WTC11 (cell line): ENCODE measurements at regions not wholly inside any gene's neighbourhood (a gene's known extent, or its start where the extent isn't known, plus 50 kb on each side); places are given as distances from the start of the nearest gene placed in this dataset.

ENCODE experiments used
- ATAC-seq: fragments of 200-7000 bp; cut with Tn5 transposase; 2 replicates; pipeline ENCODE4 v1.10.0; 2021; ENCODE audit warnings: mild to moderate bottlenecking, moderate library complexity
- CTCF ChIA-PET: fragments of 300-600 bp; sonication (Branson Sonifier 250); formaldehyde crosslinking; loops from one replicate; lab custom pipeline; 2021; ENCODE audit warnings: antibody characterized with exemption; lab: Charles Lee
- POLR2A ChIA-PET: fragments of 350-600 bp; sonication (Branson Sonifier 250); formaldehyde crosslinking; loops from one replicate; lab custom pipeline; 2021; ENCODE audit warnings: antibody characterized with exemption; lab: Charles Lee
- DNase-seq: peaks from one replicate; pipeline ENCODE4 v3.0.0; 2021; ENCODE audit warnings: low spot score
- H3K27ac Mint-ChIP-seq: 2 replicates; pipeline ENCODE4 v1.8.0; 2021; ENCODE audit warnings: mixed read lengths
- H3K27me3 Mint-ChIP-seq: 2 replicates; pipeline ENCODE4 v1.8.0; 2021; ENCODE audit warnings: low read depth, mild to moderate bottlenecking, moderate library complexity, mixed read lengths
- H3K36me3 Mint-ChIP-seq: 2 replicates; pipeline ENCODE4 v1.8.0; 2021; ENCODE audit warnings: mixed read lengths
- H3K4me1 Mint-ChIP-seq: 2 replicates; pipeline ENCODE4 v1.8.0; 2022; ENCODE audit warnings: mixed read lengths
- H3K4me3 Mint-ChIP-seq: 2 replicates; pipeline ENCODE4 v1.8.0; 2021; ENCODE audit warnings: mild to moderate bottlenecking, moderate library complexity, mixed read lengths
- H3K9me3 Mint-ChIP-seq: 2 replicates; pipeline ENCODE4 v1.8.0; 2021; ENCODE audit warnings: mixed read lengths
- CREM ChIP-seq: sonication (generic); formaldehyde crosslinking; IDR thresholded peaks from 2 replicates; pipeline ENCODE4 v1.8.1; 2022; ENCODE audit warnings: mild to moderate bottlenecking, missing genetic modification reagents, moderate library complexity
- ELF4 ChIP-seq: sonication (generic); formaldehyde crosslinking; IDR thresholded peaks from 2 replicates; pipeline ENCODE4 v1.8.1; 2022; ENCODE audit warnings: low read depth, mild to moderate bottlenecking, moderate library complexity, missing genetic modification reagents
- EMX1 ChIP-seq: fragments of 250-450 bp; sonication (Bioruptor Pico); IDR thresholded peaks from 2 replicates; pipeline ENCODE4 v1.8.0; 2021; ENCODE audit warnings: mild to moderate bottlenecking
- FOXJ3 ChIP-seq: sonication (generic); formaldehyde crosslinking; IDR thresholded peaks from 2 replicates; pipeline ENCODE4 v1.9.0; 2021; ENCODE audit warnings: missing genetic modification reagents, mild to moderate bottlenecking, borderline replicate concordance
- FOXP1 ChIP-seq: sonication (generic); formaldehyde crosslinking; IDR thresholded peaks from 2 replicates; pipeline ENCODE4 v1.8.0; 2022; ENCODE audit warnings: missing genetic modification reagents, mild to moderate bottlenecking, moderate library complexity, borderline replicate concordance
- ZNF138 ChIP-seq: sonication (generic); formaldehyde crosslinking; conservative IDR thresholded peaks from 2 replicates; pipeline ENCODE4 v1.8.1; 2022; ENCODE audit warnings: mild to moderate bottlenecking, moderate library complexity, missing genetic modification reagents
- TF ChIP-seq, protein P1 (sequence below): sonication (generic); formaldehyde crosslinking; conservative IDR thresholded peaks from 2 replicates; pipeline ENCODE4 v1.8.1; 2022; ENCODE audit warnings: mild to moderate bottlenecking, missing genetic modification reagents
- TF ChIP-seq, protein P2 (sequence below): sonication (generic); formaldehyde crosslinking; IDR thresholded peaks from 2 replicates; pipeline ENCODE4 v1.8.0; 2022; ENCODE audit warnings: mild to moderate bottlenecking, missing genetic modification reagents
- TF ChIP-seq, protein P3 (sequence below): sonication (generic); formaldehyde crosslinking; IDR thresholded peaks from 2 replicates; pipeline ENCODE4 v1.8.1; 2023; ENCODE audit warnings: mild to moderate bottlenecking, missing genetic modification reagents, borderline replicate concordance
- TF ChIP-seq, protein P4 (sequence below): sonication (generic); formaldehyde crosslinking; IDR thresholded peaks from 2 replicates; pipeline ENCODE4 v1.8.1; 2022; ENCODE audit warnings: missing genetic modification reagents, borderline replicate concordance
- TF ChIP-seq, protein P5 (sequence below): sonication (generic); formaldehyde crosslinking; IDR thresholded peaks from 2 replicates; pipeline ENCODE4 v1.8.1; 2023; ENCODE audit warnings: mild to moderate bottlenecking, missing genetic modification reagents
- TF ChIP-seq, protein P6 (sequence below): sonication (generic); formaldehyde crosslinking; IDR thresholded peaks from 2 replicates; pipeline ENCODE4 v1.8.0; 2023; ENCODE audit warnings: mild to moderate bottlenecking, missing genetic modification reagents
- TF ChIP-seq, protein P7 (sequence below): fragments of 250-450 bp; sonication (Bioruptor Pico); IDR thresholded peaks from 2 replicates; pipeline ENCODE4 v1.9.0; 2021; ENCODE audit warnings: mild to moderate bottlenecking, borderline replicate concordance

DNA sequence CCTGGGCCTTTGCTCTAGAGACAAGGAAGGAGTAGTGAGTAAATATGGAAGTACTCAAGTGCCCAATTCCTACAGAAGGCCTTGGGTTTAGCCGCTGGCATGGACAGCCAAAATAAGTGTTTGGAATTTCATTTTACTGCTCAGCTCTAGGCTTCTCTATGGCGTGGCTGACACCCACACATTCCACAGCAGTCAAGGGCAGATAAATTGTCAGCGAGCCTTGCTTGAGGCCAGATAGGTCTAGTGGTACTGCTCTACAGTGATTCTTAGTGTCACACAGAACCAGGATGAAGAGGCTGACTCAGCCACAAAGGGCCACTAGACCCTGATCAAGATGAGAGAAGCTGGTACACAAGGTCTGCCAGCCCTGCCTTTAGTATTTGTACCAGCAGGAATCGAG, 111.0 kb upstream of the NFIB start:
- POLR2A ChIA-PET, result interaction anchor here (1.4 kb wide), 1 partner anchor 268 kb away, joined by 5 read pairs; the partner anchor contains the start of gene ZDHHC21
- DNase-seq (no peak), ATAC-seq (no peak)
- Mint-ChIP-seq H3K36me3 (no peaks in the 10 kb centered on the region), H3K27me3 (no peaks in the 10 kb centered on the region), H3K4me3 (no peak overlapping the region), H3K9me3 (no peaks in the 10 kb centered on the region), H3K4me1 (peaks cover 55% of the 10 kb centered on the region), H3K27ac (0 out of 2 replicates have a peak overlapping the region, but pooled peaks have one; percentile 13)
- TF ChIP-seq, protein P1, sequence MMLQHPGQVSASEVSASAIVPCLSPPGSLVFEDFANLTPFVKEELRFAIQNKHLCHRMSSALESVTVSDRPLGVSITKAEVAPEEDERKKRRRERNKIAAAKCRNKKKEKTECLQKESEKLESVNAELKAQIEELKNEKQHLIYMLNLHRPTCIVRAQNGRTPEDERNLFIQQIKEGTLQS (CRISPR knock-in tag), result no peak
- TF ChIP-seq EMX1 (CRISPR knock-in tag), result no peak
- TF ChIP-seq, protein P2, sequence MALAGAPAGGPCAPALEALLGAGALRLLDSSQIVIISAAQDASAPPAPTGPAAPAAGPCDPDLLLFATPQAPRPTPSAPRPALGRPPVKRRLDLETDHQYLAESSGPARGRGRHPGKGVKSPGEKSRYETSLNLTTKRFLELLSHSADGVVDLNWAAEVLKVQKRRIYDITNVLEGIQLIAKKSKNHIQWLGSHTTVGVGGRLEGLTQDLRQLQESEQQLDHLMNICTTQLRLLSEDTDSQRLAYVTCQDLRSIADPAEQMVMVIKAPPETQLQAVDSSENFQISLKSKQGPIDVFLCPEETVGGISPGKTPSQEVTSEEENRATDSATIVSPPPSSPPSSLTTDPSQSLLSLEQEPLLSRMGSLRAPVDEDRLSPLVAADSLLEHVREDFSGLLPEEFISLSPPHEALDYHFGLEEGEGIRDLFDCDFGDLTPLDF (CRISPR knock-in tag), result no peak
- TF ChIP-seq CREM, result no peak
- TF ChIP-seq, protein P3, sequence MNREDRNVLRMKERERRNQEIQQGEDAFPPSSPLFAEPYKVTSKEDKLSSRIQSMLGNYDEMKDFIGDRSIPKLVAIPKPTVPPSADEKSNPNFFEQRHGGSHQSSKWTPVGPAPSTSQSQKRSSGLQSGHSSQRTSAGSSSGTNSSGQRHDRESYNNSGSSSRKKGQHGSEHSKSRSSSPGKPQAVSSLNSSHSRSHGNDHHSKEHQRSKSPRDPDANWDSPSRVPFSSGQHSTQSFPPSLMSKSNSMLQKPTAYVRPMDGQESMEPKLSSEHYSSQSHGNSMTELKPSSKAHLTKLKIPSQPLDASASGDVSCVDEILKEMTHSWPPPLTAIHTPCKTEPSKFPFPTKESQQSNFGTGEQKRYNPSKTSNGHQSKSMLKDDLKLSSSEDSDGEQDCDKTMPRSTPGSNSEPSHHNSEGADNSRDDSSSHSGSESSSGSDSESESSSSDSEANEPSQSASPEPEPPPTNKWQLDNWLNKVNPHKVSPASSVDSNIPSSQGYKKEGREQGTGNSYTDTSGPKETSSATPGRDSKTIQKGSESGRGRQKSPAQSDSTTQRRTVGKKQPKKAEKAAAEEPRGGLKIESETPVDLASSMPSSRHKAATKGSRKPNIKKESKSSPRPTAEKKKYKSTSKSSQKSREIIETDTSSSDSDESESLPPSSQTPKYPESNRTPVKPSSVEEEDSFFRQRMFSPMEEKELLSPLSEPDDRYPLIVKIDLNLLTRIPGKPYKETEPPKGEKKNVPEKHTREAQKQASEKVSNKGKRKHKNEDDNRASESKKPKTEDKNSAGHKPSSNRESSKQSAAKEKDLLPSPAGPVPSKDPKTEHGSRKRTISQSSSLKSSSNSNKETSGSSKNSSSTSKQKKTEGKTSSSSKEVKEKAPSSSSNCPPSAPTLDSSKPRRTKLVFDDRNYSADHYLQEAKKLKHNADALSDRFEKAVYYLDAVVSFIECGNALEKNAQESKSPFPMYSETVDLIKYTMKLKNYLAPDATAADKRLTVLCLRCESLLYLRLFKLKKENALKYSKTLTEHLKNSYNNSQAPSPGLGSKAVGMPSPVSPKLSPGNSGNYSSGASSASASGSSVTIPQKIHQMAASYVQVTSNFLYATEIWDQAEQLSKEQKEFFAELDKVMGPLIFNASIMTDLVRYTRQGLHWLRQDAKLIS (CRISPR knock-in tag), result no peak
- no peak for TF ChIP-seq ZNF138 (CRISPR knock-in tag)
- TF ChIP-seq FOXP1 (CRISPR knock-in tag), result no peak
- TF ChIP-seq, protein P4, sequence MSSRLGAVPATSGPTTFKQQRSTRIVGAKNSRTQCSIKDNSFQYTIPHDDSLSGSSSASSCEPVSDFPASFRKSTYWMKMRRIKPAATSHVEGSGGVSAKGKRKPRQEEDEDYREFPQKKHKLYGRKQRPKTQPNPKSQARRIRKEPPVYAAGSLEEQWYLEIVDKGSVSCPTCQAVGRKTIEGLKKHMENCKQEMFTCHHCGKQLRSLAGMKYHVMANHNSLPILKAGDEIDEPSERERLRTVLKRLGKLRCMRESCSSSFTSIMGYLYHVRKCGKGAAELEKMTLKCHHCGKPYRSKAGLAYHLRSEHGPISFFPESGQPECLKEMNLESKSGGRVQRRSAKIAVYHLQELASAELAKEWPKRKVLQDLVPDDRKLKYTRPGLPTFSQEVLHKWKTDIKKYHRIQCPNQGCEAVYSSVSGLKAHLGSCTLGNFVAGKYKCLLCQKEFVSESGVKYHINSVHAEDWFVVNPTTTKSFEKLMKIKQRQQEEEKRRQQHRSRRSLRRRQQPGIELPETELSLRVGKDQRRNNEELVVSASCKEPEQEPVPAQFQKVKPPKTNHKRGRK (CRISPR knock-in tag), result no peak
- TF ChIP-seq, protein P5, sequence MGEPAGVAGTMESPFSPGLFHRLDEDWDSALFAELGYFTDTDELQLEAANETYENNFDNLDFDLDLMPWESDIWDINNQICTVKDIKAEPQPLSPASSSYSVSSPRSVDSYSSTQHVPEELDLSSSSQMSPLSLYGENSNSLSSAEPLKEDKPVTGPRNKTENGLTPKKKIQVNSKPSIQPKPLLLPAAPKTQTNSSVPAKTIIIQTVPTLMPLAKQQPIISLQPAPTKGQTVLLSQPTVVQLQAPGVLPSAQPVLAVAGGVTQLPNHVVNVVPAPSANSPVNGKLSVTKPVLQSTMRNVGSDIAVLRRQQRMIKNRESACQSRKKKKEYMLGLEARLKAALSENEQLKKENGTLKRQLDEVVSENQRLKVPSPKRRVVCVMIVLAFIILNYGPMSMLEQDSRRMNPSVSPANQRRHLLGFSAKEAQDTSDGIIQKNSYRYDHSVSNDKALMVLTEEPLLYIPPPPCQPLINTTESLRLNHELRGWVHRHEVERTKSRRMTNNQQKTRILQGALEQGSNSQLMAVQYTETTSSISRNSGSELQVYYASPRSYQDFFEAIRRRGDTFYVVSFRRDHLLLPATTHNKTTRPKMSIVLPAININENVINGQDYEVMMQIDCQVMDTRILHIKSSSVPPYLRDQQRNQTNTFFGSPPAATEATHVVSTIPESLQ, result no peak
- TF ChIP-seq, protein P6, sequence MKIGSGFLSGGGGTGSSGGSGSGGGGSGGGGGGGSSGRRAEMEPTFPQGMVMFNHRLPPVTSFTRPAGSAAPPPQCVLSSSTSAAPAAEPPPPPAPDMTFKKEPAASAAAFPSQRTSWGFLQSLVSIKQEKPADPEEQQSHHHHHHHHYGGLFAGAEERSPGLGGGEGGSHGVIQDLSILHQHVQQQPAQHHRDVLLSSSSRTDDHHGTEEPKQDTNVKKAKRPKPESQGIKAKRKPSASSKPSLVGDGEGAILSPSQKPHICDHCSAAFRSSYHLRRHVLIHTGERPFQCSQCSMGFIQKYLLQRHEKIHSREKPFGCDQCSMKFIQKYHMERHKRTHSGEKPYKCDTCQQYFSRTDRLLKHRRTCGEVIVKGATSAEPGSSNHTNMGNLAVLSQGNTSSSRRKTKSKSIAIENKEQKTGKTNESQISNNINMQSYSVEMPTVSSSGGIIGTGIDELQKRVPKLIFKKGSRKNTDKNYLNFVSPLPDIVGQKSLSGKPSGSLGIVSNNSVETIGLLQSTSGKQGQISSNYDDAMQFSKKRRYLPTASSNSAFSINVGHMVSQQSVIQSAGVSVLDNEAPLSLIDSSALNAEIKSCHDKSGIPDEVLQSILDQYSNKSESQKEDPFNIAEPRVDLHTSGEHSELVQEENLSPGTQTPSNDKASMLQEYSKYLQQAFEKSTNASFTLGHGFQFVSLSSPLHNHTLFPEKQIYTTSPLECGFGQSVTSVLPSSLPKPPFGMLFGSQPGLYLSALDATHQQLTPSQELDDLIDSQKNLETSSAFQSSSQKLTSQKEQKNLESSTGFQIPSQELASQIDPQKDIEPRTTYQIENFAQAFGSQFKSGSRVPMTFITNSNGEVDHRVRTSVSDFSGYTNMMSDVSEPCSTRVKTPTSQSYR, result no peak
- TF ChIP-seq, protein P7, sequence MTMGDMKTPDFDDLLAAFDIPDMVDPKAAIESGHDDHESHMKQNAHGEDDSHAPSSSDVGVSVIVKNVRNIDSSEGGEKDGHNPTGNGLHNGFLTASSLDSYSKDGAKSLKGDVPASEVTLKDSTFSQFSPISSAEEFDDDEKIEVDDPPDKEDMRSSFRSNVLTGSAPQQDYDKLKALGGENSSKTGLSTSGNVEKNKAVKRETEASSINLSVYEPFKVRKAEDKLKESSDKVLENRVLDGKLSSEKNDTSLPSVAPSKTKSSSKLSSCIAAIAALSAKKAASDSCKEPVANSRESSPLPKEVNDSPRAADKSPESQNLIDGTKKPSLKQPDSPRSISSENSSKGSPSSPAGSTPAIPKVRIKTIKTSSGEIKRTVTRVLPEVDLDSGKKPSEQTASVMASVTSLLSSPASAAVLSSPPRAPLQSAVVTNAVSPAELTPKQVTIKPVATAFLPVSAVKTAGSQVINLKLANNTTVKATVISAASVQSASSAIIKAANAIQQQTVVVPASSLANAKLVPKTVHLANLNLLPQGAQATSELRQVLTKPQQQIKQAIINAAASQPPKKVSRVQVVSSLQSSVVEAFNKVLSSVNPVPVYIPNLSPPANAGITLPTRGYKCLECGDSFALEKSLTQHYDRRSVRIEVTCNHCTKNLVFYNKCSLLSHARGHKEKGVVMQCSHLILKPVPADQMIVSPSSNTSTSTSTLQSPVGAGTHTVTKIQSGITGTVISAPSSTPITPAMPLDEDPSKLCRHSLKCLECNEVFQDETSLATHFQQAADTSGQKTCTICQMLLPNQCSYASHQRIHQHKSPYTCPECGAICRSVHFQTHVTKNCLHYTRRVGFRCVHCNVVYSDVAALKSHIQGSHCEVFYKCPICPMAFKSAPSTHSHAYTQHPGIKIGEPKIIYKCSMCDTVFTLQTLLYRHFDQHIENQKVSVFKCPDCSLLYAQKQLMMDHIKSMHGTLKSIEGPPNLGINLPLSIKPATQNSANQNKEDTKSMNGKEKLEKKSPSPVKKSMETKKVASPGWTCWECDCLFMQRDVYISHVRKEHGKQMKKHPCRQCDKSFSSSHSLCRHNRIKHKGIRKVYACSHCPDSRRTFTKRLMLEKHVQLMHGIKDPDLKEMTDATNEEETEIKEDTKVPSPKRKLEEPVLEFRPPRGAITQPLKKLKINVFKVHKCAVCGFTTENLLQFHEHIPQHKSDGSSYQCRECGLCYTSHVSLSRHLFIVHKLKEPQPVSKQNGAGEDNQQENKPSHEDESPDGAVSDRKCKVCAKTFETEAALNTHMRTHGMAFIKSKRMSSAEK (CRISPR knock-in tag), result no peak
- TF ChIP-seq FOXJ3 (CRISPR knock-in tag), result no peak
- TF ChIP-seq ELF4, result no peak
- CTCF ChIA-PET, result interaction anchor here (0.7 to 1.9 kb wide), 3 partner anchors 9 to 237 kb away, joined by 3 to 9 read pairs (median 4); no protein-coding TSS in a partner anchor
